SK-N-SH (cell line): ENCODE measurements at regions not wholly inside any gene's neighbourhood (a gene's known extent, or its start where the extent isn't known, plus 50 kb on each side); places are given as distances from the start of the nearest gene placed in this dataset.

Experiments used
- CTCF ChIP-seq: fragments of 200-600 bp; sonication (generic); IDR thresholded peaks from 2 replicates; pipeline ENCODE4 v1.6.1; 2017; ENCODE audit warnings: antibody characterized with exemption, mild to moderate bottlenecking, moderate library complexity
- EZH2phosphoT487 ChIP-seq: fragments of 200-600 bp; sonication (generic); IDR thresholded peaks from 2 replicates; pipeline ENCODE4 v1.6.1; 2017; ENCODE audit warnings: low read depth, mixed run types, mild to moderate bottlenecking, antibody characterized with exemption, moderate library complexity, borderline replicate concordance
- REST ChIP-seq: IDR thresholded peaks from 2 replicates; pipeline ENCODE4 v1.6.1; 2012; ENCODE audit warnings: mild to moderate bottlenecking, low read depth, low read length, moderate library complexity
- RFX5 ChIP-seq: IDR thresholded peaks from 2 replicates; pipeline ENCODE4 v1.6.1; 2012; ENCODE audit warnings: mild to moderate bottlenecking, improper control_type of control experiment, low read length
- TCF12 ChIP-seq: IDR thresholded peaks from 2 replicates; pipeline ENCODE4 v1.4.0; 2012

- TF ChIP-seq CTCF: no peak
- no peak; the same call in 1 of the 2 replicates for TF ChIP-seq TCF12
- no peak for TF ChIP-seq REST
- TF ChIP-seq RFX5: no peak
- TF ChIP-seq EZH2phosphoT487: no peak
These were observed 136.8 kb downstream of the PCDH7 start for GRCh38 chr4:30856795-30857564.
